ENCODE measurements at regions not wholly inside any gene's neighbourhood (a gene's known extent, or its start where the extent isn't known, plus 50 kb on each side); places are given as distances from the start of the nearest gene placed in this dataset.

DNA sequence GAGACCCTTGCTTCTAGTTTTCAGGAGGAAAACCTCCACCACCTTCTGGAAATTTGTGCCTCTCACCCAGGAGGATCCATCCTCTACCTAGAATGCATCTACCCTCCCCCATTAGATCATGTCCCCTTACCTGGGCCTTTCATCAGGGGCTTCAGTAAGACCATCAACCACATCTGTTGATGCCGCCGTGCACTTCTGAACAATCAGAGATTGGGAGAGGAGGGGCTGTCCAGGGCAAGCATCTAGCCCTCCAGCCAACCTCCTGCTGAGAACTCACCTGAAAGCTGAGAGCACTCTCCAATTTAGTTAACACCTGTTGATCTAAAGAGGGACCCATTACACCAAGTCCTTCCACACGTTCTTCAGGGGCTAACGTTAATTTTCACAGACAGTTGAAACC, 57.6 kb upstream of the PIK3CG start:
- Histone ChIP-seq H3K4me3 (ENCODE audit: low read depth, low read length) (no peak overlapping the region), H3K4me1 (ENCODE audit: control insufficient read depth, insufficient read depth, low read length) (no peaks in the 10 kb centered on the region), H3K27ac (ENCODE audit: extremely low read depth, low read depth, low read length) (no peak overlapping the region), H3K9me3 (ENCODE audit: control insufficient read depth, insufficient read depth, low read depth, low read length) (no peaks in the 10 kb centered on the region), H3K36me3 (ENCODE audit: control insufficient read depth in 2 of 2, insufficient read depth in 1 of 2, low read length in 2 of 2) (no peaks in the 10 kb centered on the region)
- no peak for TF ChIP-seq ZFP3 (tag by site-specific recombination; IDR thresholded peaks at IDR 0.05; ENCODE audit: low read depth)
- peak; percentile 76 for TF ChIP-seq SCRT2 (tag by site-specific recombination; IDR thresholded peaks at IDR 0.05)
- no peak for TF ChIP-seq REPIN1 (tag by site-specific recombination; IDR thresholded peaks at IDR 0.05; ENCODE audit: low read depth)
- ChIA-PET CTCF (no interaction called here), POLR2A (no interaction called here)

GRCh38 chr7:106808967-106809635, 56.0 kb upstream of the PIK3CG start:
- CTCF ChIA-PET, result no interaction called here

DNA sequence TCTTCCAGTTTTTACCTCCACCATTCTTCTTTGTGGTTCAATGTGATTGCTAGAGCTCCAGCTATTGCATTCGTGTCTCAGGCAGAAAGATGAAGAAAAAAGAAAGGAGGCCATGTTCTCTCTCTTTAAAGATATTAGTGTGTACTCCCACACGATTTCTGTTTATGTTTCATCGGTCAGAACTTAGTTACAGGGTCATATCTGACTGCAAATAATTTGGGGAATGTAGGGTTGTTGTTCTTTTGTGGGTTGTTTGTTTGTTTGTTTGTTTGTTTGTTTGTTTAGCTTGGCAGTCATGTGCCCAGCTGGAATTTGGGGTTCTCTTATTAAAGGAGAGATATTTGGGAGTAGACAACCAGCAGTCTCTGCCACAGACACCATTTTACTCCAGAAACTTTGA, 53.6 kb upstream of the PIK3CG start:
- no peak for TF ChIP-seq ZNF37A (tag by site-specific recombination; IDR thresholded peaks at IDR 0.05)
- no peak for TF ChIP-seq ZNF292 (tag by site-specific recombination; IDR thresholded peaks at IDR 0.05; ENCODE audit: borderline replicate concordance, low read depth)
- no peak for TF ChIP-seq ZNF558 (tag by site-specific recombination; IDR thresholded peaks at IDR 0.05)
- no peak for TF ChIP-seq ZNF354C (tag by site-specific recombination; IDR thresholded peaks at IDR 0.05; ENCODE audit: borderline replicate concordance, low read depth)
- TF ChIP-seq CTCF (tag by site-specific recombination; IDR thresholded peaks at IDR 0.05), result no peak
- TF ChIP-seq ZNF654 (tag by site-specific recombination; IDR thresholded peaks at IDR 0.05; ENCODE audit: low read depth), result no peak
- TF ChIP-seq ZNF426 (tag by site-specific recombination; IDR thresholded peaks at IDR 0.05), result no peak
- no peak for TF ChIP-seq ZNF530 (tag by site-specific recombination; IDR thresholded peaks at IDR 0.05; ENCODE audit: low read depth)
- no peak for TF ChIP-seq YY2 (tag by site-specific recombination; IDR thresholded peaks at IDR 0.05)
- no peak for TF ChIP-seq ZNF529 (tag by site-specific recombination; IDR thresholded peaks at IDR 0.05; ENCODE audit: insufficient replicate concordance)
- TF ChIP-seq ZNF155 (tag by site-specific recombination; IDR thresholded peaks at IDR 0.05), result no peak
- TF ChIP-seq HOXC10 (CRISPR knock-in tag; IDR thresholded peaks at IDR 0.05), result no peak
- no peak for TF ChIP-seq ZNF362 (tag by site-specific recombination; IDR thresholded peaks at IDR 0.05)
- no peak for TF ChIP-seq ZNF791 (tag by site-specific recombination; IDR thresholded peaks at IDR 0.05)
- no peaks in the 10 kb centered on the region for H3K36me3 ChIP-seq (ENCODE audit: control insufficient read depth in 2 of 2, insufficient read depth in 1 of 2, low read length in 2 of 2)
- no peak overlapping the region for H3K27ac ChIP-seq (ENCODE audit: extremely low read depth, low read depth, low read length)
- ChIA-PET CTCF (interaction anchor here (2.4 kb wide), 1 partner anchor 18 kb away, joined by 11 read pairs; no protein-coding TSS in a partner anchor), POLR2A (no interaction called here)
- no peak overlapping the region for H3K4me3 ChIP-seq (ENCODE audit: low read depth, low read length)
- H3K9me3 ChIP-seq (ENCODE audit: control insufficient read depth, insufficient read depth, low read depth, low read length), result no peaks in the 10 kb centered on the region
- H3K4me1 ChIP-seq (ENCODE audit: control insufficient read depth, insufficient read depth, low read length), result no peaks in the 10 kb centered on the region

More at GRCh38 chr7:106808967-106809635, 56.0 kb upstream of the PIK3CG start:
- no peaks in the 10 kb centered on the region for H3K9me3 ChIP-seq (ENCODE audit: control insufficient read depth, insufficient read depth, low read depth, low read length)
- POLR2A ChIA-PET, result no interaction called here
- no peak overlapping the region for H3K27ac ChIP-seq (ENCODE audit: extremely low read depth, low read depth, low read length)
- no peak overlapping the region for H3K4me3 ChIP-seq (ENCODE audit: low read depth, low read length)
- H3K4me1 ChIP-seq (ENCODE audit: control insufficient read depth, insufficient read depth, low read length), result no peaks in the 10 kb centered on the region
- TF ChIP-seq HOXA7 (CRISPR knock-in tag; IDR thresholded peaks at IDR 0.05; ENCODE audit: borderline replicate concordance) (no peak), ZNF560 (tag by site-specific recombination; IDR thresholded peaks at IDR 0.05; ENCODE audit: borderline replicate concordance) (no peak)
- no peaks in the 10 kb centered on the region for H3K36me3 ChIP-seq (ENCODE audit: control insufficient read depth in 2 of 2, insufficient read depth in 1 of 2, low read length in 2 of 2)
